ENCODE measurements at regions not wholly inside any gene's neighbourhood (a gene's known extent, or its start where the extent isn't known, plus 50 kb on each side); places are given as distances from the start of the nearest gene placed in this dataset.

DNA sequence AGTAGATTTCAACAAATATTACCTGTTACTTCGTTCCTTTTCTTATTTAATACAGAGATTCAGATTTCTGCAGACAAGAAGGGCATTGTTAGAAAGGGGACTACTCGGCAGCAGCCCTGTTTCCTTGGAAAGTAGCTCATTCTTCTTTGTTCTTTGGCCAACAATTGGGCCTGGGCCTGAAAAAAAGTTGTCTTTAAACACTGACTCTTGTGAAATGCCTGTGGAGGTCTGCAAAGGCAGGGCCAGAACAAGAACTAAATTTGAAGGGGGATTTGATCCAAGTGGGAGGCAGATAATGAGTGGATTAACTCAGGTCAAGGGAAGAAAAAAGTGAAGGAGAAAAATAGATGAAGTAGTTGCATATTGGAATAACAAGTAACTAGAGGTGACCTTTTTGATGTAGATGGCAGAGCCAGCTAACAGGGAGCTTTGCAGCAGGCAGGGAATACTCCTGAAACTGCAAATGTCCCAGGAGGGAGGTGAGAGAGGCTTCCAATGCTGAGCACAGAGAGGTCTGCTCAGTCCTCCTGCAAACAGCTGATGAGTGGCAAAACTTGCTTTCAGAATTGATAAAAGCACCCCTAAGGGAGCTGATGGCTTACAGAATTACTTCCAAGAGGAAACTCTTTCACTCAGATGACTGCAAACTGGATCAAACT lies 393.2 kb upstream of the HS3ST1 start:
- TF ChIP-seq ZNF274 (IDR thresholded peaks at IDR 0.05; ENCODE audit: low read depth, low read length) (no peak), YY1 (IDR thresholded peaks at IDR 0.05; ENCODE audit: insufficient read depth, insufficient read length) (no peak)

All from NT2/D1 (cell line).